Lung (tissue), 11 donors: ENCODE measurements at regions not wholly inside any gene's neighbourhood (a gene's known extent, or its start where the extent isn't known, plus 50 kb on each side); places are given as distances from the start of the nearest gene placed in this dataset.

Experiments used
- ATAC-seq: fragments of 200-7000 bp; cut with Tn5 transposase; one replicate; pipeline ENCODE4 v1.9.1; 2020; ENCODE audit warnings: moderate number of reproducible peaks; ENCODE audit not compliant: insufficient read depth, low FRiP score
- DNase-seq, 3 donors: peaks; one replicate each; pipeline ENCODE4 v3.0.0-alpha.2; 2013 to 2017
- H3K27ac ChIP-seq, 2 donors: one replicate each; pipeline ENCODE4 v1.5.1; 2013; ENCODE audit warnings: mild to moderate bottlenecking in 2 of 2, moderate library complexity in 2 of 2, control low read depth in 1 of 2, inconsistent platforms in 1 of 2, low read depth in 1 of 2, low read length in 1 of 2
- H3K27me3 ChIP-seq, 3 donors: one replicate each; pipeline ENCODE4 v1.5.1; 2013; ENCODE audit warnings: low read length in 2 of 3; ENCODE audit not compliant: control insufficient read depth in 3 of 3, insufficient read depth in 3 of 3
- H3K36me3 ChIP-seq, 4 donors: one replicate each; pipeline ENCODE4 v1.5.1; 2013; ENCODE audit warnings: low read length in 4 of 4, mild to moderate bottlenecking in 1 of 4, moderate library complexity in 1 of 4; ENCODE audit not compliant: control insufficient read depth in 4 of 4, insufficient read depth in 4 of 4
- H3K4me1 ChIP-seq, 5 donors: one replicate each; pipeline ENCODE4 v1.5.1; 2013; ENCODE audit warnings: low read length in 5 of 5, mild to moderate bottlenecking in 2 of 5, moderate library complexity in 1 of 5; ENCODE audit not compliant: control insufficient read depth in 5 of 5, insufficient read depth in 5 of 5
- H3K4me3 ChIP-seq: one replicate; pipeline ENCODE4 v1.5.1; 2013; ENCODE audit warnings: mild to moderate bottlenecking, control low read depth, moderate library complexity
- H3K9ac ChIP-seq, 2 donors: one replicate each; pipeline ENCODE4 v1.5.1; 2013; ENCODE audit warnings: low read length in 2 of 2, control low read depth in 1 of 2; ENCODE audit not compliant: insufficient read depth in 1 of 2
- H3K9me3 ChIP-seq, 4 donors: one replicate each; pipeline ENCODE4 v1.5.1; 2013; ENCODE audit warnings: low read length in 3 of 4, mild to moderate bottlenecking in 1 of 4, moderate library complexity in 1 of 4; ENCODE audit not compliant: control insufficient read depth in 4 of 4, insufficient read depth in 3 of 4
- CTCF ChIP-seq: IDR thresholded peaks from 2 replicates; pipeline ENCODE4 v1.5.1; 2012; ENCODE audit warnings: mild to moderate bottlenecking; ENCODE audit errors: control extremely low read depth, extremely low read depth
- WGBS, 2 donors: extraction: QIAGEN DNeasy Blood & Tissue Kit; methylation state at CpG; one replicate each; pipeline ENCODE4 v1.1.7; 2013; 5-methylcytosine and 5-hydroxymethylcytosine counted together
- donor health status: control.
- donor health status: control.
- donor health status: Bipolar disorder and iron deficiency.
- donor health status: healthy.
- donor health status: DM: yes; HTN: yes; CAD: no.

GRCh38 chr16:13770436-13770835 lies 149.5 kb upstream of the ERCC4 start:
- 94 to 97% methylated on average over 5 of the region's 5 CpGs for WGBS, 2 donors
- Histone ChIP-seq H3K9ac (no peak overlapping the region), H3K9me3 (peaks cover 0 to under 1% (median 0%) of the 10 kb centered on the region in 4 donors), H3K27ac (no peak overlapping the region), H3K36me3 (no peaks in the 10 kb centered on the region), H3K4me1 (no peaks in the 10 kb centered on the region), H3K4me3 (no peak overlapping the region), H3K27me3 (no peaks in the 10 kb centered on the region)
- no peak for TF ChIP-seq CTCF
- no peak for DNase-seq
- ATAC-seq: no peak

- Histone ChIP-seq H3K27ac (no peak overlapping the region), H3K4me3 (no peak overlapping the region), H3K9ac (no peak overlapping the region), H3K27me3 (no peaks in the 10 kb centered on the region), H3K36me3 (no peaks in the 10 kb centered on the region), H3K4me1 (no peaks in the 10 kb centered on the region), H3K9me3 (peaks cover 0 to 3% (median 0%) of the 10 kb centered on the region in 4 donors)
- DNase-seq: no peak
- WGBS, 2 donors: 79 to 84% methylated on average over 1 of the region's 1 CpG
- TF ChIP-seq CTCF: no peak
- ATAC-seq: no peak
Observed at GRCh38 chr16:13772782-13773181, 147.2 kb upstream of the ERCC4 start.

- H3K27me3 ChIP-seq: no peaks in the 10 kb centered on the region
- WGBS, 2 donors: 75 to 77% methylated on average over 12 of the region's 12 CpGs
- H3K9me3 ChIP-seq: peaks cover 0 to 8% (median 6%) of the 10 kb centered on the region in 4 donors
- H3K4me3 ChIP-seq: no peak overlapping the region
- no peak overlapping the region for H3K27ac ChIP-seq
- DNase-seq (no peak), ATAC-seq (no peak)
- no peak overlapping the region for H3K9ac ChIP-seq
- H3K36me3 ChIP-seq: no peaks in the 10 kb centered on the region
- no peaks in the 10 kb centered on the region for H3K4me1 ChIP-seq
- no peak for TF ChIP-seq CTCF
Observed at GRCh38 chr16:13779676-13780075, 140.3 kb upstream of the ERCC4 start.
